ENCODE measurements at regions not wholly inside any gene's neighbourhood (a gene's known extent, or its start where the extent isn't known, plus 50 kb on each side); places are given as distances from the start of the nearest gene placed in this dataset.

- TF ChIP-seq CTCF (IDR thresholded peaks at IDR 0.05) (no peak), POLR2AphosphoS5 (IDR thresholded peaks at IDR 0.05) (no peak), POLR2A (IDR thresholded peaks at IDR 0.05) (no peak)
Measured at GRCh38 chr14:71235875-71236274, 328.6 kb downstream of the PCNX1 start.

Data from stomach (tissue), 4 donors.